GM19023 (cell line): ENCODE measurements at regions not wholly inside any gene's neighbourhood (a gene's known extent, or its start where the extent isn't known, plus 50 kb on each side); places are given as distances from the start of the nearest gene placed in this dataset.
"Not testable (repeated sequence)": the region's sequence is repeated elsewhere in the genome, so short reads cannot be mapped to it uniquely, and the experiment has no call there.

Source experiments
- ATAC-seq: cut with Tn5 transposase; IDR thresholded peaks from one replicate; pipeline ENCODE4 v1.9.1; 2021; ENCODE audit warnings: mild to moderate bottlenecking, moderate library complexity; ENCODE audit not compliant: unreplicated experiment

DNA sequence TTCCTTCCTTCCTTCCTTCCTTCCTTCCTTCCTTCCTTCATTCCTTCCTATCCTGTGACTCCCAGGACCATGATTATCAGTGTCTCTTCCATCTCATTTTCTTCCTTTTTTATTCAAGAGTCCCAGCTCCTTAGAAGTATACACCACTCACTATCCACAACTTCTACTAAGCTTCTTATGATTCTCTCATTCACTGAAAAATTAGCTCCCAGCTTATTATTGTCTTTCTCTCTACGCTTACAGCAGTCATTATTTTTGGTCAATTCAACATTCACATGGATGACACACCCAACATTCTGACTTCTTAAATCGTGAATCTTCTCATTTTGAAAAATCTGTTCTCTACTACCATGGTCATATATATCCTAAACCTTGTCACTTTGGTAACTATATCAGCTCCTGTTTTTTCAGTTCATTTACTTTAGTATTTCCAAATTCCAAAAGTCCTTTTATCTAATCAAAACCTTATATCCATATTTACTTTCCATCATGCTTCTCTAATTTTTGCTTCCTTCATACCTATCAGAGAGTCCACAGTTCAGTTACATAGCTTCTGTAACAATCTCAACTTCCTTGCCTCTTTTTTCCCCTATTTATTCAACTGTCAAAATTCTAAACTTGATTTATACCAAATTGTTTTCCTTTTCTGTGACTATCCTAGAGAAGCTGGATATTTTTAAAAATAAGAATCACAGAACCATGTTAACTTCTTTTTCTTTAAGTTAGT is 677.5 kb downstream of the RAPGEF2 start:
- ATAC-seq = no peak

DNA sequence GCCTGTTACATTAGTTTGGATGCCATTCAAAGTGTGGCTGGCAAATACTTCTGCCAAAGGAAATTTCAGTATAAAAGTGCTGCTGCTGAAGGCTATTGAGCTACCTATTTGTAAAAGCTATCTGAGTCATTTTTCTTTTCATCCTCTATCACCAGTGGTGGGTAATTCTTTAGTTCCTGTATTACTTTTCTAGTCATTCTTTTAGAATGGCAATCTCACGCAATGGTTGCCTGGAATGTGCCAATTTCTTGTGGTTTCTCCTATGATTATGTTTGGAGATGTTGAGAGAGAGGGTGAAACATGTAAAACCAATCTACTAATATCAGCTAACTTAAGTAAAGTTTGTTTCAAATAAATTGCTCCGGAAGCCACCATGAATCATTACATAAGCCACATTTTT is 685.0 kb downstream of the RAPGEF2 start:
- no peak for ATAC-seq

DNA sequence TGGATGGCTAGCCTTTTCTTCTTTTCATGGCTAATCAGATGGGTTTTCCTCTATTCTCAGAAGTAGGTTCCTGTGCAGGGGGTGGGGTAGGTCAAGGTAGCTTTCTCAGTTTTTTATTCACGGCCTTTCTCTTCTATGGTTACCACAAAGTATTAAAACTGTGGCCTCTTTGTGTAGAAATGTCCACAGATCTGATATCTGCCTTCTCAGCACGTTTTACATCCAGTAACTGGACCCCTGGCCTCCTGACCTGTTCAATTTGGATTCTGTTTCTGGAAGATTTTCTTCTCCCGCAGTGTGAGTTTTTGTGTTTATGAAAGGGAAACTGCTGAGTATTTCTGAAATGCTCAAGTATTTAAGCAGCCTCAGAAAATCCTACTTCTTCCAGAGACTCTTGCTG is 688.5 kb downstream of the RAPGEF2 start:
- ATAC-seq = no peak

DNA sequence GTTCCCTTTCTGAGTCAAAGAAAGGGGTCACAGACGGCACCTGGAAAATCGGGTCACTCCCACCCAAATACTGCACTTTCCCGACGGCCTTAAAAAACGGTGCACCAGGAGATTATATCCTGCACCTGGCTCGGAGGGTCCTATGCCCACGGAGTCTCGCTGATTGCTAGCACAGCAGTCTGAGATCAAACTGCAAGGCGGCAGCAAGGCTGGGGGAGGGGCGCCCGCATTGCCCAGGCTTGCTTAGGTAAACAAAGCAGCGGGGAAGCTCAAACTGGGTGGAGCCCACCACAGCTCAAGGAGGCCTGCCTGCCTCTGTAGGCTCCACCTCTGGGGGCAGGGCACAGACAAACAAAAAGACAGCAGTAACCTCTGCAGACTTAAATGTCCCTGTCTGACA is 701.7 kb downstream of the RAPGEF2 start:
- ATAC-seq = not testable (repeated sequence)

DNA sequence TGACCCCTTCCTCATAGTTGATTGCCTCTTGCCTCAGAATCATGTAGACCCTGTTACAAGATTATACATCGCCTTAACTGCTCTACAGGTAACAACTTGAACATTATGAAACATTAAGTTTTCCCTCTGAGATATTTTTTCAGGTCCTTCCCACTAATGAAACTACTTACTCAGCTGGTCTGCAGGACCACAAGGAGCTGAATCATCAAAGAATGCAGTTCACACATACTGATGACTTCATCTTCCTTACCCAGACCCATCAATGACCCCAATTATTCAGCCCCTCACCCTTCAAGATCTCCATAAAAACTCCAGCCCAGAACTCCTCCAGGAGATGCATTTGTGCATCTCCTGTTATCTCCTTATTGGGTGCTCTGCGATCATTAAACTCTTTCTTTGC is 720.9 kb downstream of the RAPGEF2 start:
- ATAC-seq = no peak

DNA sequence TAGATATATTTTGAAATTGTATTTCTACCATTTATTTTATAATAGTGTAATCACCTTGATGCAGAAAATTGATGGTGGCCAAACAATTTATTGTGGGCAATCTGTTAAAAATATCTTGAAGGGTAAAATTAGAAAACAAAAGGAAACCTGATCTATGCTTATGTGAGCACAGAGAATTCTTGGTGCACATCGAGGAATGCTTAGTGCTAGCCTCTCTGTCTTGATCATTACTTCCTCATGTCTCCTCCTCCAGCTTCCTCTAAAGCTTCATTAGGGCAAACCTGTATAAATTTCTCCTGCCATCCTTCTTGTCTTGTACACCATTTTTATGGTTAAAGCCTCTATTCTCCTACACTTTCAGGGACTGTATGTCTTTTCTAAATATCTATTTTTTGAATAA is 725.8 kb downstream of the RAPGEF2 start:
- ATAC-seq = no peak

DNA sequence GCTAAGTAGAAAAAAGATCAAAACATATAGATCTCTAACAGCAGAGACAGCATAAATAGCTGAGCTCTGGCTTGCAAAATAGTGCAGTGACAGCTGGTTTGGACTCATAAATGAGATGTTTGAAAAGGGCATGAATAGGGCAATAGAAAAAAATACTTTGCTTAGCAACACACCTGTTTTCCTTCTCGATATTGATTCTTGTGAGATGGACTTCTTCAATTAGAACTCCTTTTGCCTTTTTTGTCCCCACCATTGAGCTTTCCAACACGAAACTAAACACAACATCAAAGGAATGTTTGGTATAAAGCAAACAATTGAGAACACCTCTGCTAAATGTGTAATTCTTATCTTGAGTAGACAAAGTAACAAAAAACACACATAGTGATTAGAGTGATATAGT is 726.3 kb downstream of the RAPGEF2 start:
- no peak for ATAC-seq

DNA sequence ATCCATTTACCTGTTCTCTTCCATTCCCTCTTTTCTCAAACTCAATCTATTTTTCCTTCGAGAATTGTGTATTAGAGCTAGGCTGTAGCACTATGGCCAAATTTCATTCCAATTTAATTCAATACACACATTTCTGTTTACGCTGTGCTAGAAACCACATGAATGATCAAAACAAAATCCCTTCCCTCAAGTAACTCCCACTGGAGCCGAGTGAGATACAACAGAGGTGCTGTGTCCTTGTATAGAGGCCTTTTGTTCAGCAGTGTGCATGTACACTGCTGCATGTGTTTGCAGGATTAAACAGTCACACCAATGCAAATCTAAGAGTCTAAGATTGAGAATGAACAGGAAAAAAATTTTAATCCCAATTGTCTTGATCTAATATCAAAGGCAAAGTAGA is 734.2 kb downstream of the RAPGEF2 start:
- no peak for ATAC-seq

DNA sequence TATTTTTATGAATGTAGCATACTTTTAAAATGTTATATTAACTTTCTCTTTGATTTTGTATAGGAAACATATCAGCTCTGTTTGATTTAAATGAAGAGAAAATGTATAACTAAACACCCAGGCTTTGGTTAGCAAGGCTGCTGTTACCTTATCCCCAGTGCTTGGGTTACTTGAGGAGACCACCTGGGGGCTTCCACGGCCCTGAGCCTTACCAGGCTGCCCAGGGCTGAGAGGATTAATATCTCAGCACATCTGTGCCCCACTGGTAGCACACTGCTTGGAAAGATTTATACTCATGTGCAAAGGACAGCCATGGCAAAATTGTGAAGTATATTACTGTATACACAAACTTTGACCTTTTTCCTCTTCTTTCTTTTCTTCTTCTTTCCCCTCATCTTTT is 752.9 kb downstream of the RAPGEF2 start:
- no peak for ATAC-seq

DNA sequence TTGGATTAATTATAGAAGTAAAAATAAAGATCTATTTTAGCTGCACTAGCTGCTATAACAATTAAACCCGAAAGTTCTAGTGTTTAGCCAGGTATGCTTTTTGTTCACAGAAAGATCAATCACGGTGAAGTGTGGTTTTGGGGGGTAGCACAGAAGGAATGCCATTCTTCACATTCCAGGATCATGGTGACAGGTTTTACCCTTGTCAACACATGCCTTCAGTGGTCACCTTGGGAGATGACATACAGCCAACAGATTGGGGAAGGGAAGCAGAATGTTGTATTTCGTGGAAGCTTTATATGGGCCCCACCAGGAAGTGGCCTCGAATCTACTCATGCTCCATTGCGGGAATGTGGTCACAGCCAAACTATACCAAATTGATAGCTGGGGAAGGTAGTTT is 753.6 kb downstream of the RAPGEF2 start:
- ATAC-seq = no peak

DNA sequence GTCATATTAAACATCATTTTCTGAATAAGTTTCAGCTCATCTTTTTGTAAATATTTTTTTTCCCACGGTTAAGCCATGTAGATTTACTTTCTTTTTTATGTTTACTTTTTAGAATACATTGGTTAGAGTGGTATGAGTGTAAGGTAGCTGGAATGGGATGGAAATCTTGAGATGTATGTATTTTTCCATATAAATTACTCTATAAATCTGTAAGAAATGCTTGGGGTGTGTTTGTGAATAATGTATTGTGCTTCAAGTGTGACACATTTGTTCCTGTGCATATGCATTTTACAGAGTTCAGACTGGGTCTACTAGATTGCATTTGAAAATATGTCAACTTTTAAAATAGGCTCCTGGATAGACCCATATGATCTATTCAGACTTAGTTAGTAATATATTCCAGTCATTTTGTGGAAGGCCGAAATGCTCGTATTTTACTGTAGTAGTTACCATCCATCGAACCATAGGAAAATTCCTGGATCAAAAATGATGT is 756.8 kb downstream of the RAPGEF2 start:
- ATAC-seq = no peak

DNA sequence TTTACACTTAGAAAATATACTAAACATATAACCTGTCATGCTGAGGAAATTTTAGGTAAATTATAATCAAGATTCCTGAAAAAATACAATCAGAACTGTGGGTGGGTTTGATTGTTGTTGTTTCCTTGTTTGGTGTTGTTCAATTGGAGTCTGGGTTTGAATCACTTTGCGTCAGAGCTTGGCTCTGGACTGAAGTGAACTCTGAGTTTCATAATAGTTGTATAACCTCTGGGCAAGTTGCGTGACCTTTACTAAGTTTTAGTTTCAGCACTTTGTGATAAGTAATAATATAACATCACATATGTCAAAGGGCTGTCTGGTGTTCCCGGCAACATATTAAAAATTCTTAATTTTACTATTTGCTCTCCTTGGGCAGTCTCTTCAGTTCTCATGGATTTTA is 758.1 kb downstream of the RAPGEF2 start:
- no peak for ATAC-seq

DNA sequence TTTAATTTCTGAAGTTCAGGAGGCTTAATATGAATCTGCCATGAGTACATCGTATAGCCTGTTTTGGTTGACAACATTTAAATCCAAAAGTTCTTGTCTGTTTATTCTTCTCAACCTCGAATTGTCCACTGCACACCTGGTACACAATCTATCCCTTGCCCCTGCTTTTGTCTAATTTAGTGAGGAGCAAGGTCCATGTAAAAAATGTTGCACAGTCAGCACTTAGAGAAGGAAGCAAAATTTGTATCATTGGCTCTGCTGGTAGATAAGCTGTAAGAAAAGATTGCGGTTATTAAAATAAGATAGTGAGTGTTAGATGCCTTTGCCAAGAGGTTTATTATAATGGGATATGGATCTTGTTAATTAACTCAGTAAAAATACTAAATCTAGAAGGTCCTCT is 761.5 kb downstream of the RAPGEF2 start:
- no peak for ATAC-seq

DNA sequence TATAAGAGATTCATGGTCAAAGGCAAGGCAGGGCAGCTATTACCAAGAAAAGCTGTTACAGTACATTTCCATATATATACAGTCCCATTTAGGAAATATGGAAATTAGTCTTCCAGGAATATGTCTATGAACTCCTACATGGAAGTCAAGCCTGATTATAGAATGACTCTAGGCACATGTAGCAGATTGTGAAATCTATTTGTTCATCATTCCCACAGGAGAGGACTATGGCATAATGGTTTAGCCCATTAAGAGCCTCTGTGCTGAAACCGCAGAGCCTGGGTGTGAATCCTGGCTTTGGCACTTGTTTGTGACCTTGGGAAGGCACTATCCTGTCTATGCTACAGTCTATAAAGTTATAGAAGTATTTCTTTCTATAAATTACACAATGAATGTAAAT is 764.8 kb downstream of the RAPGEF2 start:
- ATAC-seq = no peak

DNA sequence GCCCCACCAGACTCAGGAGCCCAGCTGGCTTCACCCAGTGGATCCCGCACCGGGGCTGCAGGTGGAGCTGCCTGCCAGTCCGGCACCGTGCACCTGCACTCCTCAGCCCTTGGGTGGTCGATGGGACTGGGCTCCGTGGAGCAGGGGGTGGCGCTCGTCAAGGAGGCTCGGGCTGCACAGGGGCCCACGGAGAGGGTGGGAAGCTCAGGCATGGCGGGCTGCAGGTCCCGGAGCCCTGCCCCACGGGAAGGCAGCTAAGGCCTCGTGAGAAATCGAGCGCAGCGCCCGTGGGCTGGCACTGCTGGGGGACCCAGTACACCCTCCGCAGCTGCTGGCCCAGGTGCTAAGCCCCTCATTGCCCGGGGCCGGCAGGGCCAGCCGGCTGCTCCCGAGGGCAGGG is 766.1 kb downstream of the RAPGEF2 start:
- not testable (repeated sequence) for ATAC-seq

DNA sequence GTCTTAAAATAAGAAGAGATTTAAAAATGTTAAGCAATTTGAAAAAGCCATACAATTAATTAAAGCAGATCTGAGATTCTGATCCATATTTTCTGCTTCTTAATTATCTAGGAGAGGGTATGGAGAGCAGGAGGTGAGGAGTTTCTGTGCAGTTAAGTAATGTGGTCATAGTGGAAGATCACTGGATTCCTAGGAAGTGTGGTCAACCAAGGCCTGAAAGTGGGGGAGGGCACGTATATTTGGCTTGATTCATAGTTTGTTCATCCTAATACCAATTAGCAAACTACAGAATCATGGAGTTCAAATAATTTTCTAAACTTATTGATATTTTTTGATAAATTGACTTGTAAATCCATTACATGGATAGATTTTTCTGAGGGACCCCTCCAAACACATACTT is 768.3 kb downstream of the RAPGEF2 start:
- no peak for ATAC-seq

DNA sequence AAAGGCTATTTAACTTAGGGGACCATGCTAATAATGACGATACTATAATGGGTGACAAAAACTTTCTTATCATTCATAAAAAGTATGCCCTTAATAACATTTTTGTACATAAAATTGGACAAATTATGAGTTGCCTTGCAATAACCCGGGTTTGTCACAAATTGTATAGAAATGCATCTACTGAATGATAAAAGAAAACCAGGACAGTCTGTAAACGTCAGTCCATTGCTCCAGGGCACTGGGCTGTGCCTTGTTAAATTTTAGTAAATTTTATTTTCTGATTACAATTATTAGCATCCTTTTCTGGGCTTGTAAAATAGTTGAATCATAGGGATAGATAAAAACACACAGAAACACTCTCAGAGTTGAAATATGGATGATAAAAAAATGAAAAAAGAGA is 778.3 kb downstream of the RAPGEF2 start:
- no peak for ATAC-seq

DNA sequence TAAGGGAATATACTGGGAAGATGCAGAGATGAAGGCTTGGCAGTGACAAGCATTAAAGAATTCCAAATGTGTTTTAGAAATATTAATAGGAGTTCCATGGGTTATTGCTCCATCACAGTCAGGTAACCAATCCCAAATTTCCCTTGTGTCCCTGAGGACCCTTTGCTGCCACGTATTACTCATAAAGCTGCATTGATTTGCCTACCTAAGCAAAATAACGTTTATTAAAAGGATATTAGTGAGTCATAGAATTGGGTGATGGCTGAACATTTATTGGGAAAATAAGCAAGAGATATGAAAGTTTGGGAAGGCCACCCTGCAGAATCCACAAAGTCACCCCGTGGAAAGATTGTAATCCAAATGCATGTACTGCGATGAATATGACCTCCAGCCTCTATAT is 782.1 kb downstream of the RAPGEF2 start:
- ATAC-seq = no peak

DNA sequence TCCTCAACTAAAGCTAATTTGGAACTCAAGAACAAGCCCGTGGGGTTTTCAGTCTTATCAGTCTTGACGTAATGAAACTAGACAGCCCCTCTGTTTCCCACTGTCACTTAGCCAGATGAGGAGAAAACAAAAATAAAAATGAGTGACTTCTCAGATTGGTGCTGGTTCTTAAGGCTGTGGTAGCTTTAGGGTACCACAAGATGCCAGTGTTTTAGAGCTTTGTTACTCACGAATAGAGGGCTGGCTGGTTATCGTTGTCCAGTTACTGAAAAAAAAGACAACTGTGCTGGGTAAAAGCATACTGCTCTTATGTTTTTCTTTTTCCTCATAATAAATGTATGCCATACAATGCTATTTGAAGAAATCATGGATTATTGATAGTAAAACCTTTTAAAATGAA is 796.7 kb downstream of the RAPGEF2 start:
- no peak for ATAC-seq

DNA sequence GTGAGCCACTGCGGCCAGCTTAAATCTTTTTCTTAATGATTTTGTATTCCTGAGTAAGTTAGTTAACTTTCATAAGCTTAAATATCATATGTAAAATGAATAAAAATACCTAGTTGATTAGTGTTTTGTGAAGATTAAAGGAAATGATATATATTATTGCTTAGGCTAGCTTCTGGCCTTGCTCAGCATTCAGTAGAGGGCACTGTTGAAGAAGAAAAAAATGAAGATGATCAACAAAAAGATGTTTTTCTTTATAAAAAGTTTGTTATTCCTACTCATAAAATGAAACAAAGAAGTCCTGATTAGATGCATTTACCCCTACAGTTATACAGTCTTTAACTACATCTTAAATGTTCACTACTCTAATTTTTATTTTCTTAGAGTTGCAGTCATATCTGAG is 797.7 kb downstream of the RAPGEF2 start:
- no peak for ATAC-seq

DNA sequence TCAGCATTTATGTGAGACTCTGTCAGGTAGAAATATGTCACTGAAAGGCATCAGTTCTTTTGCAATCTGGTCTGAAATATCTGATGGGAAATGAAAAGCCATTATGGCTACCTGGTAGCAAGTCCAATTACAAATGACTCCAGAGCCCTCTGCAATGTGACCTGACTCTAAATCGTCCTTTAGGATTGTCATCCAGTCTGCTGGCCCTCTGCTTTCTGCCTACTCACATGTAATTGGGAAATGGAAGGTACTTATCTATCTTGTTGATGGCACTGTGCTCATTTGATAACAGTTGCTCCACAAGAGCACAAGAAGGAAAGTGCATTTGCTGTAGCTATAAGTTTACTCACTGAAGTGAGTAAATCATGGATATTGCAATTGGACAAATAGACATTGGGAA is 799.8 kb downstream of the RAPGEF2 start:
- ATAC-seq = no peak

DNA sequence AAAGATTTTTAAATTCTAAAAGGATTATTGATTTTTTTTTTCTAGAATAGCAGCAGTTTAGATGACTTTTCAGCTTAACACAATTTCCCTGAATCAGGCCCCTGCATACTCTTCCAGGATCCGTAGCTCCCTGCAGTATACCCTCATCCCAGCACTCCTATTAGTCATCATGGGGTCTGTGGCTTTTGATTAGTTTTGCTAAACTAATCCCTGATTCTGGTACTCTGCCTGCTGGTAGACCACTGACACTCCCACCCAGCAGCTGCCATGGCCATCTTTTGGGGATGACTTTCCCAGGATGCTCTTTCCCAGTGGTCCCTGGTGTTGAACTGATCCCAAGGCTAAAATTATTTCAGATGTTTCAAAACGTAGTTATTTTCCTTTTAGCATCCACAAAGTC is 802.0 kb downstream of the RAPGEF2 start:
- ATAC-seq = no peak

DNA sequence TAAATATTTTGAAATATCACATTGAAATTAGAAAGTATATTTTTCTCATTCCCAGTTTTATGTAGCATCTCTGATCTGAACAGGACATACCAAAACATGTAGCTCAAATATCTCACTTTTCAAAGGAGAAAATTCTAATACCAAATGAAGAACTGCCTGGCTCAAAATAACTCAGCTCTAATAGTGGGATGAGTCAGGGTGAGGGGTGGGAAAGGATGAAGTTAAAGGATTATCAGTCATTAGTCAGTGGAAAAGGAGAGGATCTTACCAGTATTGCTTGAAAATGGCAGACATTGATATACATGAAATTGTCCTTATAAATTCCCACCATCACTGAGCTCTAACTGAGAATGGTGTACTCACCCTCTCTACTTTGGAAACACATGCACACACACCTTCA is 803.2 kb downstream of the RAPGEF2 start:
- no peak for ATAC-seq
